Fibroblast of mammary gland (primary cell): ENCODE measurements at regions not wholly inside any gene's neighbourhood (a gene's known extent, or its start where the extent isn't known, plus 50 kb on each side); places are given as distances from the start of the nearest gene placed in this dataset.

ENCODE experiments used
- DNase-seq: peaks from one replicate; pipeline ENCODE4 v3.0.0-alpha.2; 2010; ENCODE audit warnings: low read depth
- H3K4me3 ChIP-seq: 2 replicates; pipeline ENCODE4 v1.5.1; 2011; ENCODE audit warnings: low read depth, mild to moderate bottlenecking, low read length, moderate library complexity; ENCODE audit not compliant: control insufficient read depth
- CTCF ChIP-seq: conservative IDR thresholded peaks from 2 replicates; pipeline ENCODE4 v1.5.1; 2011; ENCODE audit warnings: low read depth, low read length, inconsistent platforms; ENCODE audit not compliant: control insufficient read depth, insufficient read depth

GRCh38 chr13:27353166-27353583 lies 71.2 kb upstream of the GTF3A start:
- DNase-seq, result no peak
- no peak for TF ChIP-seq CTCF
- H3K4me3 ChIP-seq, result no peak overlapping the region

GRCh38 chr13:27353708-27354107 lies 70.7 kb upstream of the GTF3A start:
- DNase-seq, result no peak
- no peak for TF ChIP-seq CTCF
- no peak overlapping the region for H3K4me3 ChIP-seq

GRCh38 chr13:27354379-27354778 lies 70.0 kb upstream of the GTF3A start:
- peak; percentile 10 for TF ChIP-seq CTCF
- no peak overlapping the region for H3K4me3 ChIP-seq
- peak; percentile 25 for DNase-seq

- DNase-seq, result no peak
- no peak for TF ChIP-seq CTCF
- no peak overlapping the region for H3K4me3 ChIP-seq
Observed at GRCh38 chr13:27355894-27356293, 68.5 kb upstream of the GTF3A start.

GRCh38 chr13:27358420-27358819 lies 66.0 kb upstream of the GTF3A start:
- DNase-seq, result no peak
- TF ChIP-seq CTCF, result no peak
- no peak overlapping the region for H3K4me3 ChIP-seq

GRCh38 chr13:27359199-27359821 lies 65.1 kb upstream of the GTF3A start:
- peak; percentile 79 for TF ChIP-seq CTCF
- no peak overlapping the region for H3K4me3 ChIP-seq
- DNase-seq, result peak; percentile 62

GRCh38 chr13:27360562-27360961 lies 63.9 kb upstream of the GTF3A start:
- TF ChIP-seq CTCF, result no peak
- DNase-seq, result no peak
- no peak overlapping the region for H3K4me3 ChIP-seq
